ENCODE measurements at regions not wholly inside any gene's neighbourhood (a gene's known extent, or its start where the extent isn't known, plus 50 kb on each side); places are given as distances from the start of the nearest gene placed in this dataset.

DNA sequence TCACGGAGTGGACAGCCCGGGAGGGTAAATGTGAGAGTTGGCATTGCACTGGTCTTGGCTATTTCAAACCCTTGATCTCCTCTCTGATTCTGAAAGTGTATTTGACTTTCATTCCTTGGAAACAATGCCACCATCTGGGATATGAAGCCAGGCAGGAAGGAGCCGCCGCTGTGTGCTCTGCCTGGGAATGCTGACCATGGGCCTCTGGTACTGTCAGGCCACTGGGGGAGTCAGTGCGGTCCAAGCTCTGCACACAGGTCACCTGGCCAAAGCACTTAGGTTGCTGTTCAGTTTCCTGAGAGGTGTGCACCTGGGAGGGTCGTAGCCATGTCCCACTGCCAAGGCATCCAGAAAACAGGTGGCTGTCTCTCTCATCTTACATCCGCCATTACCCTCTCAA lies 68.5 kb upstream of the SHH start:
- H3K27me3 ChIP-seq (ENCODE audit: insufficient read depth): no peaks in the 10 kb centered on the region
- TF ChIP-seq ZNF331 (CRISPR knock-in tag; IDR thresholded peaks at IDR 0.05; ENCODE audit: low read depth): no peak
- no peak for TF ChIP-seq ZNF462 (CRISPR knock-in tag; IDR thresholded peaks at IDR 0.05)
- TF ChIP-seq POLR2AphosphoS5 (IDR thresholded peaks at IDR 0.05; ENCODE audit: low read depth): no peak
- TF ChIP-seq, protein P1, sequence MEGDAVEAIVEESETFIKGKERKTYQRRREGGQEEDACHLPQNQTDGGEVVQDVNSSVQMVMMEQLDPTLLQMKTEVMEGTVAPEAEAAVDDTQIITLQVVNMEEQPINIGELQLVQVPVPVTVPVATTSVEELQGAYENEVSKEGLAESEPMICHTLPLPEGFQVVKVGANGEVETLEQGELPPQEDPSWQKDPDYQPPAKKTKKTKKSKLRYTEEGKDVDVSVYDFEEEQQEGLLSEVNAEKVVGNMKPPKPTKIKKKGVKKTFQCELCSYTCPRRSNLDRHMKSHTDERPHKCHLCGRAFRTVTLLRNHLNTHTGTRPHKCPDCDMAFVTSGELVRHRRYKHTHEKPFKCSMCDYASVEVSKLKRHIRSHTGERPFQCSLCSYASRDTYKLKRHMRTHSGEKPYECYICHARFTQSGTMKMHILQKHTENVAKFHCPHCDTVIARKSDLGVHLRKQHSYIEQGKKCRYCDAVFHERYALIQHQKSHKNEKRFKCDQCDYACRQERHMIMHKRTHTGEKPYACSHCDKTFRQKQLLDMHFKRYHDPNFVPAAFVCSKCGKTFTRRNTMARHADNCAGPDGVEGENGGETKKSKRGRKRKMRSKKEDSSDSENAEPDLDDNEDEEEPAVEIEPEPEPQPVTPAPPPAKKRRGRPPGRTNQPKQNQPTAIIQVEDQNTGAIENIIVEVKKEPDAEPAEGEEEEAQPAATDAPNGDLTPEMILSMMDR (conservative IDR thresholded peaks at IDR 0.05; ENCODE audit: low read depth in 2 of 2): no peak
- TF ChIP-seq EZH2 (IDR thresholded peaks at IDR 0.05; ENCODE audit: low read depth, unreplicated experiment): no peak
- TF ChIP-seq, protein P2, sequence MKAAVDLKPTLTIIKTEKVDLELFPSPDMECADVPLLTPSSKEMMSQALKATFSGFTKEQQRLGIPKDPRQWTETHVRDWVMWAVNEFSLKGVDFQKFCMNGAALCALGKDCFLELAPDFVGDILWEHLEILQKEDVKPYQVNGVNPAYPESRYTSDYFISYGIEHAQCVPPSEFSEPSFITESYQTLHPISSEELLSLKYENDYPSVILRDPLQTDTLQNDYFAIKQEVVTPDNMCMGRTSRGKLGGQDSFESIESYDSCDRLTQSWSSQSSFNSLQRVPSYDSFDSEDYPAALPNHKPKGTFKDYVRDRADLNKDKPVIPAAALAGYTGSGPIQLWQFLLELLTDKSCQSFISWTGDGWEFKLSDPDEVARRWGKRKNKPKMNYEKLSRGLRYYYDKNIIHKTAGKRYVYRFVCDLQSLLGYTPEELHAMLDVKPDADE (IDR thresholded peaks at IDR 0.05): no peak
- TF ChIP-seq STAT1 (IDR thresholded peaks at IDR 0.05; ENCODE audit: unreplicated experiment): no peak
- TF ChIP-seq EZH2phosphoT487 (IDR thresholded peaks at IDR 0.05; ENCODE audit: unreplicated experiment): no peak
- no peak for TF ChIP-seq CREB1 (CRISPR knock-in tag; IDR thresholded peaks at IDR 0.05; ENCODE audit: low read depth)
- no peak for TF ChIP-seq JUNB (IDR thresholded peaks at IDR 0.05; ENCODE audit: unreplicated experiment)
- TF ChIP-seq, protein P3, sequence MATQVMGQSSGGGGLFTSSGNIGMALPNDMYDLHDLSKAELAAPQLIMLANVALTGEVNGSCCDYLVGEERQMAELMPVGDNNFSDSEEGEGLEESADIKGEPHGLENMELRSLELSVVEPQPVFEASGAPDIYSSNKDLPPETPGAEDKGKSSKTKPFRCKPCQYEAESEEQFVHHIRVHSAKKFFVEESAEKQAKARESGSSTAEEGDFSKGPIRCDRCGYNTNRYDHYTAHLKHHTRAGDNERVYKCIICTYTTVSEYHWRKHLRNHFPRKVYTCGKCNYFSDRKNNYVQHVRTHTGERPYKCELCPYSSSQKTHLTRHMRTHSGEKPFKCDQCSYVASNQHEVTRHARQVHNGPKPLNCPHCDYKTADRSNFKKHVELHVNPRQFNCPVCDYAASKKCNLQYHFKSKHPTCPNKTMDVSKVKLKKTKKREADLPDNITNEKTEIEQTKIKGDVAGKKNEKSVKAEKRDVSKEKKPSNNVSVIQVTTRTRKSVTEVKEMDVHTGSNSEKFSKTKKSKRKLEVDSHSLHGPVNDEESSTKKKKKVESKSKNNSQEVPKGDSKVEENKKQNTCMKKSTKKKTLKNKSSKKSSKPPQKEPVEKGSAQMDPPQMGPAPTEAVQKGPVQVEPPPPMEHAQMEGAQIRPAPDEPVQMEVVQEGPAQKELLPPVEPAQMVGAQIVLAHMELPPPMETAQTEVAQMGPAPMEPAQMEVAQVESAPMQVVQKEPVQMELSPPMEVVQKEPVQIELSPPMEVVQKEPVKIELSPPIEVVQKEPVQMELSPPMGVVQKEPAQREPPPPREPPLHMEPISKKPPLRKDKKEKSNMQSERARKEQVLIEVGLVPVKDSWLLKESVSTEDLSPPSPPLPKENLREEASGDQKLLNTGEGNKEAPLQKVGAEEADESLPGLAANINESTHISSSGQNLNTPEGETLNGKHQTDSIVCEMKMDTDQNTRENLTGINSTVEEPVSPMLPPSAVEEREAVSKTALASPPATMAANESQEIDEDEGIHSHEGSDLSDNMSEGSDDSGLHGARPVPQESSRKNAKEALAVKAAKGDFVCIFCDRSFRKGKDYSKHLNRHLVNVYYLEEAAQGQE (IDR thresholded peaks at IDR 0.05; ENCODE audit: unreplicated experiment): no peak
- no peak for TF ChIP-seq ZNF114 (CRISPR knock-in tag; IDR thresholded peaks at IDR 0.05)
- no peak for TF ChIP-seq NANOG (IDR thresholded peaks at IDR 0.05; ENCODE audit: borderline replicate concordance)
- no peak overlapping the region for H3K27ac ChIP-seq (ENCODE audit: low read depth)
- no peak overlapping the region for H2AFZ ChIP-seq
- Mint-ChIP-seq H3K27me3 (ENCODE audit: insufficient read depth, low read depth, poor library complexity) (peaks cover 6% of the 10 kb centered on the region), H3K9me3 (no peaks in the 10 kb centered on the region; the same call in 2 of the 3 replicates), H3K4me1 (peaks cover 6% of the 10 kb centered on the region), H3K36me3 (ENCODE audit: low read depth) (no peaks in the 10 kb centered on the region), H3K27ac (no peak overlapping the region), H3K4me3 (no peak overlapping the region)
- H3K36me3 ChIP-seq (ENCODE audit: insufficient read depth): no peaks in the 10 kb centered on the region
- H3K79me2 ChIP-seq (replicated peaks; ENCODE audit: insufficient read depth): no peaks in the 10 kb centered on the region
- no peaks in the 10 kb centered on the region for H4K20me1 ChIP-seq (replicated peaks; ENCODE audit: insufficient read depth)
- H3K4me3 ChIP-seq: no peak overlapping the region
- DNase-seq (ENCODE audit: low spot score): no peak
- ATAC-seq: no peak
- H3K4me1 ChIP-seq (ENCODE audit: insufficient read depth): no peaks in the 10 kb centered on the region
- H3K9me2 ChIP-seq (ENCODE audit: insufficient read depth): no peaks in the 10 kb centered on the region; the same call in 1 of the 2 replicates
- H3F3A ChIP-seq (replicated peaks; ENCODE audit: low read depth): no peaks in the 10 kb centered on the region
- no peak overlapping the region for H3K4me2 ChIP-seq

Data from GM23338 (cell line).